Ishikawa (cell line): ENCODE measurements at regions not wholly inside any gene's neighbourhood (a gene's known extent, or its start where the extent isn't known, plus 50 kb on each side); places are given as distances from the start of the nearest gene placed in this dataset.

ENCODE experiments used
- CEBPB ChIP-seq: IDR thresholded peaks from 2 replicates; pipeline ENCODE4 v1.6.1; 2012
- CREB1 ChIP-seq: IDR thresholded peaks from 2 replicates; pipeline ENCODE4 v1.6.1; 2012; ENCODE audit warnings: low read depth
- EGR1 ChIP-seq: IDR thresholded peaks from 2 replicates; pipeline ENCODE4 v1.6.1; 2012
- EP300 ChIP-seq: IDR thresholded peaks from 2 replicates; pipeline ENCODE4 v1.6.1; 2012; ENCODE audit warnings: borderline replicate concordance
- FOXM1 ChIP-seq: IDR thresholded peaks from 2 replicates; pipeline ENCODE4 v1.6.1; 2012; ENCODE audit warnings: low read depth, borderline replicate concordance
- NFIC ChIP-seq: IDR thresholded peaks from 2 replicates; pipeline ENCODE4 v1.6.1; 2012
- RAD21 ChIP-seq: IDR thresholded peaks from 2 replicates; pipeline ENCODE4 v1.6.1; 2012; ENCODE audit warnings: low read depth
- TAF1 ChIP-seq: IDR thresholded peaks from 2 replicates; pipeline ENCODE4 v1.6.1; 2012; ENCODE audit warnings: low read depth, mild to moderate bottlenecking
- TCF12 ChIP-seq: IDR thresholded peaks from 2 replicates; pipeline ENCODE4 v1.6.1; 2012; ENCODE audit warnings: low read depth
- TEAD4 ChIP-seq: IDR thresholded peaks from 2 replicates; pipeline ENCODE4 v1.6.1; 2012
- YY1 ChIP-seq: IDR thresholded peaks from 2 replicates; pipeline ENCODE4 v1.6.1; 2012; ENCODE audit warnings: low read depth
- ZBTB7A ChIP-seq: IDR thresholded peaks from 2 replicates; pipeline ENCODE4 v1.6.1; 2012; ENCODE audit warnings: low read depth
- TF ChIP-seq, protein P1 (sequence below): IDR thresholded peaks from 2 replicates; pipeline ENCODE4 v1.6.1; 2012
- TF ChIP-seq, protein P2 (sequence below): IDR thresholded peaks from 2 replicates; pipeline ENCODE4 v1.6.1; 2012; ENCODE audit warnings: low read depth, mild to moderate bottlenecking
- TF ChIP-seq, protein P3 (sequence below): IDR thresholded peaks from 2 replicates; pipeline ENCODE4 v1.6.1; 2012

DNA sequence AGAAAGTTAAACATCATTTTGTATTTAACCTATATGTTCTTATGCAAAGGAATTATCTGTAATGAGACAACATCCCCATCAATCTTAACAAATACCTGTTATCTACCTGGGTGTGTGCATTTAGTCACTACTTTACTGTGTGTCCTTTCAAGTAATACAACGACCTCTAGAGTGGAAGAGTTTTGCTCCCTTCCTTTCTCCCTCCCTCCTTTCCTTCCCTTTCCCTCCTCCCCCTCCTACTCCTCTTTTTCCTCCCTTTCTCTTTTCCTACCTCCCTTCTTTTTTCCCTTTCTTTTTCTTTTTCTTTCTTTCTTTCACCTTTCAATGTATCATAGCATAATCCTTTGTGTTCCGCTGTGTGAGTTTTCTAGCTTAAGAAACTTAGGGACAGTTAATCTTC is 532.3 kb downstream of the SLC4A3 start:
- TF ChIP-seq TCF12 (no peak), TAF1 (no peak), RAD21 (no peak), EP300 (no peak), FOXM1 (no peak), EGR1 (no peak), YY1 (no peak), NFIC (no peak), CEBPB (no peak), CREB1 (no peak), ZBTB7A (no peak), TEAD4 (no peak)
- TF ChIP-seq, protein P1, sequence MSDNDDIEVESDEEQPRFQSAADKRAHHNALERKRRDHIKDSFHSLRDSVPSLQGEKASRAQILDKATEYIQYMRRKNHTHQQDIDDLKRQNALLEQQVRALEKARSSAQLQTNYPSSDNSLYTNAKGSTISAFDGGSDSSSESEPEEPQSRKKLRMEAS, result no peak
- TF ChIP-seq, protein P2, sequence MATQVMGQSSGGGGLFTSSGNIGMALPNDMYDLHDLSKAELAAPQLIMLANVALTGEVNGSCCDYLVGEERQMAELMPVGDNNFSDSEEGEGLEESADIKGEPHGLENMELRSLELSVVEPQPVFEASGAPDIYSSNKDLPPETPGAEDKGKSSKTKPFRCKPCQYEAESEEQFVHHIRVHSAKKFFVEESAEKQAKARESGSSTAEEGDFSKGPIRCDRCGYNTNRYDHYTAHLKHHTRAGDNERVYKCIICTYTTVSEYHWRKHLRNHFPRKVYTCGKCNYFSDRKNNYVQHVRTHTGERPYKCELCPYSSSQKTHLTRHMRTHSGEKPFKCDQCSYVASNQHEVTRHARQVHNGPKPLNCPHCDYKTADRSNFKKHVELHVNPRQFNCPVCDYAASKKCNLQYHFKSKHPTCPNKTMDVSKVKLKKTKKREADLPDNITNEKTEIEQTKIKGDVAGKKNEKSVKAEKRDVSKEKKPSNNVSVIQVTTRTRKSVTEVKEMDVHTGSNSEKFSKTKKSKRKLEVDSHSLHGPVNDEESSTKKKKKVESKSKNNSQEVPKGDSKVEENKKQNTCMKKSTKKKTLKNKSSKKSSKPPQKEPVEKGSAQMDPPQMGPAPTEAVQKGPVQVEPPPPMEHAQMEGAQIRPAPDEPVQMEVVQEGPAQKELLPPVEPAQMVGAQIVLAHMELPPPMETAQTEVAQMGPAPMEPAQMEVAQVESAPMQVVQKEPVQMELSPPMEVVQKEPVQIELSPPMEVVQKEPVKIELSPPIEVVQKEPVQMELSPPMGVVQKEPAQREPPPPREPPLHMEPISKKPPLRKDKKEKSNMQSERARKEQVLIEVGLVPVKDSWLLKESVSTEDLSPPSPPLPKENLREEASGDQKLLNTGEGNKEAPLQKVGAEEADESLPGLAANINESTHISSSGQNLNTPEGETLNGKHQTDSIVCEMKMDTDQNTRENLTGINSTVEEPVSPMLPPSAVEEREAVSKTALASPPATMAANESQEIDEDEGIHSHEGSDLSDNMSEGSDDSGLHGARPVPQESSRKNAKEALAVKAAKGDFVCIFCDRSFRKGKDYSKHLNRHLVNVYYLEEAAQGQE, result no peak
- TF ChIP-seq, protein P3, sequence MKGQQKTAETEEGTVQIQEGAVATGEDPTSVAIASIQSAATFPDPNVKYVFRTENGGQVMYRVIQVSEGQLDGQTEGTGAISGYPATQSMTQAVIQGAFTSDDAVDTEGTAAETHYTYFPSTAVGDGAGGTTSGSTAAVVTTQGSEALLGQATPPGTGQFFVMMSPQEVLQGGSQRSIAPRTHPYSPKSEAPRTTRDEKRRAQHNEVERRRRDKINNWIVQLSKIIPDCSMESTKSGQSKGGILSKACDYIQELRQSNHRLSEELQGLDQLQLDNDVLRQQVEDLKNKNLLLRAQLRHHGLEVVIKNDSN, result no peak

DNA sequence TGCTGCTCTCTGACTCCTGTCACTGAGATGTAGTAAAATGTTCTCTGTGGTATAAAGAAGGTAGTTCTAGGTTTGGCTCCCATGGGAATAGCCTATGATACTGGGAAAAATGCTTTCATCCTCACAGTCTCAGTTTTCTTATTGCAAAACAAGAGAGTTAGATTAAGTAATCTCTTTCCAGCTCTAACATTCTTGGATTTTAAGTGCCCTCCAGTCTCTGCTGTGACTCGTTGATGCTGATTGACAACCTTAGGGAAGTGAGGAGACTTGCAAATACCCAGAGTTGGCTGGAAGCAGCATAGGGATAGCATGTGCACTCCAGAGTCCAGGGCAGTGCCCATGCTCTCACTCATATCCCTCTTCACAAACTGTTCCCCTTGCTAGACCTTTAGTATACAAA is 534.9 kb downstream of the SLC4A3 start:
- TF ChIP-seq TEAD4 (no peak), ZBTB7A (no peak), TAF1 (no peak), EGR1 (no peak), RAD21 (no peak)
- TF ChIP-seq, protein P3, result no peak
- TF ChIP-seq, protein P2, result no peak

DNA sequence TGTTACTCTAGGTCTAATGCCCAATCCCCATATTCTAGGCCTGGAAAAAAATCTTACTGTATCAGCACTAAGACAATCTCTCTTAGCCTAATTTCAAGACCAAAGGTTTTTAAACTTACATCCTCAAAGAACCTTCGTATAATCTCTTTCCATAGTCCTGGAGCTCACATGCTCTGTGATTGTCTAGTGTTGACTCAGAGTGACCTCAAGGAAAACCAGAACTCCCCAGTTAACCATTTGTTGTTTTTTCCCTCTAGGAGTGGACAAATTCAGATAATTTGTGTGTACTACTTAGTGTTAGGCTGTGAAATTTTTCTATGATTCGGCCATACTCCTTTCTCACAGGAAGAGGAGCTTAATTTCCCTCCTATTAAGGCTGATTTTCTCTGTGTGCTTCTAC is 536.1 kb downstream of the SLC4A3 start:
- TF ChIP-seq, protein P1, result no peak
- TF ChIP-seq ZBTB7A (no peak), EP300 (no peak), FOXM1 (no peak), EGR1 (no peak)

DNA sequence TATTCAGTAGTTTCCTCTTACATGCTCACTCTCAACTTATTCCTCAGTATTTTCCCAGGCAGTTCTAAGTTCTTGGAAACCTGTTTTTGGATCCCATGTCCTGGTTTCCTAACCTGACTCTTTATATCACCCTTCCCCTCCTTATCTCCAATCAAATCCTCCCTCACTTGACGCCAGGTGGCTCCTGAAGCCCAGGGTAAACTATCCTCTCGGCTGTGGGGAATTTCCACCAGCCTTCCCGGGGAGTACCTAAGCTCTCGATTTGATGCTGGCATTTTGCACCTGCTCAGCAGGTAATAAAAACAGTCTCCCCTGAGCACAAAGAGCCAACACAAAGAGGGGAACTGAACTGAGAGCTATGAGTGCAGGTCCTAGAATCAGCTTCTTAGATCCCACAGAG is 538.0 kb downstream of the SLC4A3 start:
- TF ChIP-seq CREB1 (no peak), RAD21 (peak; percentile 10; the same call in 1 of the 2 replicates)

DNA sequence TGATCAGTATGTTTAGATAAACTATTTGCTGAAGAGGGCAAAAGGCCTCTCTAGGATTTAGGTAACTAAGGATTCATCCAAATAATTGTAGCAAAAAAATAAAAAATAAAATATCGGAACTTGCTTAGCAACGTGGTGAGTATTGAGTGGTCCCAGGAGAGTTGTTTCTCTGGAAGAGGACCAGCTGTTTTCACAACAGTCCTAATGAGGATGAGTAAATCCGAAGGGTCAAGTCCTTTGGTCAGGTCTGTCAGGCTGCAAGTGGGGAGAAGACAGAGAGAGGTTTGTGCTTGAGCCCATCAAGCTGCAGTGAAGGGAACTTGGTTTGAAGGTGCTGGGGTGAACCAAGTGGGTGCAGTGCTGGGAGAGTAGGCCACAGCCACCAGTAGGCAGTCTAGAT is 539.2 kb downstream of the SLC4A3 start:
- no peak for TF ChIP-seq CREB1
- TF ChIP-seq TEAD4, result no peak
- TF ChIP-seq, protein P3, result no peak

DNA sequence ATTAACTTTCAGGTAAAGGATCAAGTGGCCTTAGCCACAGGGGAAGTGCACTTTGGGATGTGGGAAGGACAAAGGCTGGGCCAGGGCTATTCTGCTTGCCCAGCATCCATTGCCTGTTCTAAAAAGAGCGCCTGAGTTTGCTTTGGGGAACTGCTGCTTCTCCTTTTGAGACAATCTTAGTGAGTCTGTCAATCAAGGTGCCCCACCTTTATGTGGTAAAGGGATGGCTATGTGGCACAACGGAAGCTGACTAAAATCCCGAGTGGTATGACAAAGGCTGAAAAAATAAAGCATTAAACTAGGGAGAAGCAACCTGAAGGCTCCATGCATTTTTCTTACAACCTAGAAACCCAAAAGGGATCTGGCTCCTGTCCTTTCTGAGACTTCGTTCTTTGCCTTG is 540.5 kb downstream of the SLC4A3 start:
- TF ChIP-seq NFIC, result no peak
- TF ChIP-seq, protein P2, result no peak
- TF ChIP-seq CREB1, result no peak
- no peak for TF ChIP-seq YY1
- no peak for TF ChIP-seq TEAD4
- no peak for TF ChIP-seq ZBTB7A
- TF ChIP-seq EGR1, result no peak
- no peak for TF ChIP-seq TCF12
- TF ChIP-seq, protein P1, result no peak
- TF ChIP-seq FOXM1, result no peak
